Peyer's patch (tissue), 4 donors: ENCODE measurements at regions not wholly inside any gene's neighbourhood (a gene's known extent, or its start where the extent isn't known, plus 50 kb on each side); places are given as distances from the start of the nearest gene placed in this dataset.

Experiments
- DNase-seq, 3 donors: peaks; one replicate each; pipeline ENCODE4 v3.0.0-alpha.2; 2017 to 2019
- H3K27ac ChIP-seq, 4 donors: fragments of 200-600 bp; sonication (generic); one replicate each; pipeline ENCODE4 v1.5.1; 2016 to 2019
- H3K27me3 ChIP-seq, 2 donors: fragments of 200-600 bp; sonication (generic); one replicate each; pipeline ENCODE4 v1.5.1; 2019
- H3K36me3 ChIP-seq, 3 donors: fragments of 200-600 bp; sonication (generic); one replicate each; pipeline ENCODE4 v1.5.1; 2016 to 2019
- H3K4me1 ChIP-seq, 4 donors: fragments of 200-600 bp; sonication (generic); one replicate each; pipeline ENCODE4 v1.5.1; 2016 to 2019
- H3K4me3 ChIP-seq, 4 donors: fragments of 200-600 bp; sonication (generic); 1 replicate in 3 of 4; 2 replicates in 1 of 4; pipeline ENCODE4 v1.5.1; 2016 to 2019; ENCODE audit warnings: mild to moderate bottlenecking in 1 of 4
- H3K9me3 ChIP-seq, 4 donors: fragments of 200-600 bp; sonication (generic); one replicate each; pipeline ENCODE4 v1.5.1; 2016 to 2019; ENCODE audit warnings: mild to moderate bottlenecking in 1 of 4
- CTCF ChIP-seq, 6 experiments: fragments of 450-650 bp in 4 of 6; fragments of 200-600 bp in 2 of 6; sonication (generic) in 1 of 6; IDR thresholded peaks; one replicate each; pipeline ENCODE4 v1.5.1; 2017 to 2019; ENCODE audit warnings: antibody characterized with exemption in 6 of 6, mild to moderate bottlenecking in 3 of 6, moderate library complexity in 1 of 6
- POLR2A ChIP-seq, 2 donors: fragments of 450-650 bp; IDR thresholded peaks; one replicate each; pipeline ENCODE4 v1.5.1; 2017; ENCODE audit warnings: antibody characterized with exemption in 2 of 2, mild to moderate bottlenecking in 2 of 2, moderate library complexity in 2 of 2

- Histone ChIP-seq H3K27ac (no peak overlapping the region), H3K36me3 (no peaks in the 10 kb centered on the region), H3K4me3 (no peak overlapping the region), H3K4me1 (no peaks in the 10 kb centered on the region), H3K27me3 (no peaks in the 10 kb centered on the region), H3K9me3 (no peaks in the 10 kb centered on the region)
- DNase-seq = no peak
- TF ChIP-seq POLR2A (IDR thresholded peaks at IDR 0.05) (no peak), CTCF (IDR thresholded peaks at IDR 0.05) (no peak)
Measured at GRCh38 chr13:104181526-104182231, 1115.5 kb upstream of the SLC10A2 start.

- no peaks in the 10 kb centered on the region for H3K27me3 ChIP-seq
- no peak overlapping the region for H3K27ac ChIP-seq
- no peaks in the 10 kb centered on the region for H3K36me3 ChIP-seq
- DNase-seq = no peak
- no peak for TF ChIP-seq POLR2A (IDR thresholded peaks at IDR 0.05)
- TF ChIP-seq CTCF (IDR thresholded peaks at IDR 0.05) = no peak
- no peaks in the 10 kb centered on the region for H3K4me1 ChIP-seq
- no peak overlapping the region for H3K4me3 ChIP-seq
- no peaks in the 10 kb centered on the region for H3K9me3 ChIP-seq
Measured at GRCh38 chr13:104170980-104171555, 1104.9 kb upstream of the SLC10A2 start.

GRCh38 chr13:104163866-104164630, 1097.8 kb upstream of the SLC10A2 start:
- DNase-seq = no peak
- no peak overlapping the region for H3K4me3 ChIP-seq
- no peaks in the 10 kb centered on the region for H3K9me3 ChIP-seq
- no peaks in the 10 kb centered on the region for H3K27me3 ChIP-seq
- H3K36me3 ChIP-seq = no peaks in the 10 kb centered on the region
- no peak for TF ChIP-seq POLR2A (IDR thresholded peaks at IDR 0.05)
- no peak for TF ChIP-seq CTCF (IDR thresholded peaks at IDR 0.05)
- H3K4me1 ChIP-seq = no peaks in the 10 kb centered on the region
- H3K27ac ChIP-seq = no peak overlapping the region

GRCh38 chr13:104160536-104160935, 1094.3 kb upstream of the SLC10A2 start:
- Histone ChIP-seq H3K9me3 (no peaks in the 10 kb centered on the region), H3K4me3 (no peak overlapping the region), H3K27me3 (no peaks in the 10 kb centered on the region), H3K4me1 (no peaks in the 10 kb centered on the region), H3K27ac (no peak overlapping the region), H3K36me3 (no peaks in the 10 kb centered on the region)
- no peak for DNase-seq
- TF ChIP-seq CTCF (IDR thresholded peaks at IDR 0.05) (no peak), POLR2A (IDR thresholded peaks at IDR 0.05) (no peak)

GRCh38 chr13:104143760-104144416, 1077.7 kb upstream of the SLC10A2 start:
- DNase-seq = no peak
- Histone ChIP-seq H3K4me3 (no peak overlapping the region), H3K36me3 (no peaks in the 10 kb centered on the region), H3K27me3 (no peaks in the 10 kb centered on the region), H3K4me1 (no peaks in the 10 kb centered on the region), H3K9me3 (no peaks in the 10 kb centered on the region), H3K27ac (no peak overlapping the region)
- no peak for TF ChIP-seq POLR2A (IDR thresholded peaks at IDR 0.05)
- TF ChIP-seq CTCF (IDR thresholded peaks at IDR 0.05) = no peak
